Testis (tissue), 2 donors: ENCODE measurements at regions not wholly inside any gene's neighbourhood (a gene's known extent, or its start where the extent isn't known, plus 50 kb on each side); places are given as distances from the start of the nearest gene placed in this dataset.

Experiments used
- POLR2A ChIP-seq: fragments of 450-650 bp; IDR thresholded peaks from one replicate; pipeline ENCODE4 v1.6.1; 2017; ENCODE audit warnings: antibody characterized with exemption, mild to moderate bottlenecking, moderate library complexity
- TF ChIP-seq, protein P1 (sequence below), 3 experiments: fragments of 450-650 bp in 2 of 3; fragments of 200-600 bp in 1 of 3; sonication (generic) in 1 of 3; IDR thresholded peaks; one replicate each; pipeline ENCODE4 v1.5.1; 2016 to 2019; ENCODE audit warnings: antibody characterized with exemption in 3 of 3, mild to moderate bottlenecking in 2 of 3, moderate library complexity in 1 of 3

DNA sequence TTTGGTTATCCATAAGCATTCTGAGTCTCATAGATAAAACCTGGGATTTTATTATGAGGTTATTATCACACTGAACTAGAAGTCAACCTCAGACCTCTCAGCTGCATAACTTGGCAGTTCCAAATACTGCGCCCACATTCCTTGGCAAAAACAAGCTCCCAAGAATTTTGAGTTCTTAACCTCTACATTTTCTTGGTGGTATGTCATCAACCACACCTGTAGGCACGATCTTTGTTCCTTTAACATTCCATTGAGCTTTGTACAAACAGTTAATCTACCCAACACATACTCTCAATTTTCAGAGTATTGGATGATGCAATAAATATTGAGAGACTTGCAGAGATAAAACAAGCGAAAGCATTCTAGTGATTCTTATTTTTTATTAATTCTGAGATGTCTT, 371.8 kb upstream of the PRICKLE1 start:
- TF ChIP-seq, protein P1, sequence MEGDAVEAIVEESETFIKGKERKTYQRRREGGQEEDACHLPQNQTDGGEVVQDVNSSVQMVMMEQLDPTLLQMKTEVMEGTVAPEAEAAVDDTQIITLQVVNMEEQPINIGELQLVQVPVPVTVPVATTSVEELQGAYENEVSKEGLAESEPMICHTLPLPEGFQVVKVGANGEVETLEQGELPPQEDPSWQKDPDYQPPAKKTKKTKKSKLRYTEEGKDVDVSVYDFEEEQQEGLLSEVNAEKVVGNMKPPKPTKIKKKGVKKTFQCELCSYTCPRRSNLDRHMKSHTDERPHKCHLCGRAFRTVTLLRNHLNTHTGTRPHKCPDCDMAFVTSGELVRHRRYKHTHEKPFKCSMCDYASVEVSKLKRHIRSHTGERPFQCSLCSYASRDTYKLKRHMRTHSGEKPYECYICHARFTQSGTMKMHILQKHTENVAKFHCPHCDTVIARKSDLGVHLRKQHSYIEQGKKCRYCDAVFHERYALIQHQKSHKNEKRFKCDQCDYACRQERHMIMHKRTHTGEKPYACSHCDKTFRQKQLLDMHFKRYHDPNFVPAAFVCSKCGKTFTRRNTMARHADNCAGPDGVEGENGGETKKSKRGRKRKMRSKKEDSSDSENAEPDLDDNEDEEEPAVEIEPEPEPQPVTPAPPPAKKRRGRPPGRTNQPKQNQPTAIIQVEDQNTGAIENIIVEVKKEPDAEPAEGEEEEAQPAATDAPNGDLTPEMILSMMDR (IDR thresholded peaks at IDR 0.05) = no peak
- TF ChIP-seq POLR2A = no peak
